A549 (cell line): ENCODE measurements at regions not wholly inside any gene's neighbourhood (a gene's known extent, or its start where the extent isn't known, plus 50 kb on each side); places are given as distances from the start of the nearest gene placed in this dataset.

Source experiments
- ATAC-seq, 2 experiments: fragments of 200-7000 bp in 1 of 2; fragments of >200 bp in 1 of 2; cut with Nextera tagmentation in 1 of 2; cut with Tn5 transposase in 1 of 2; 3 replicates each; pipeline versions ENCODE4 v1.8.0 to v1.9.1; 2018 to 2020; ENCODE audit warnings: mild to moderate bottlenecking in 1 of 2, moderate library complexity in 1 of 2
- CTCF ChIA-PET: fragments of 300-600 bp; sonication (Branson Sonifier 250); formaldehyde crosslinking; extraction: SDS; loops from one replicate; lab custom pipeline; 2021; ENCODE audit warnings: antibody characterized with exemption, inconsistent platforms; lab: Yijun Ruan, JAX
- POLR2A ChIA-PET: fragments of 350-600 bp; formaldehyde crosslinking; extraction: SDS; loops from one replicate; lab custom pipeline; 2021; ENCODE audit warnings: antibody characterized with exemption, inconsistent platforms; lab: Yijun Ruan, JAX
- DNase-seq, 2 experiments: peaks; one replicate each; pipeline versions ENCODE4 v3.0.0 to v3.0.0-alpha.2; 2011 to 2016; ENCODE audit warnings: low read depth in 1 of 2, low spot score in 1 of 2
- FAIRE-seq: peaks from 2 replicates; lab custom pipeline; 2011; peaks lifted over from hg19 to GRCh38; lab: Jason Lieb, UNC
- H3K27ac ChIP-seq, 2 experiments: fragments of >200 bp; sonication (Bioruptor Twin); formaldehyde crosslinking; 3 replicates each; pipeline ENCODE4 v1.5.1; 2016 to 2017
- H3K4me1 ChIP-seq: fragments of >200 bp; sonication (Bioruptor Twin); formaldehyde crosslinking; 3 replicates; pipeline ENCODE4 v1.6.1; 2016
- H3K4me2 ChIP-seq: fragments of >200 bp; sonication (Bioruptor Twin); formaldehyde crosslinking; 3 replicates; pipeline ENCODE4 v1.6.1; 2016
- H3K4me3 ChIP-seq: fragments of >200 bp; sonication (Bioruptor Twin); formaldehyde crosslinking; 3 replicates; pipeline ENCODE4 v1.5.1; 2016
- H3K9me3 ChIP-seq: fragments of >200 bp; sonication (Bioruptor Twin); formaldehyde crosslinking; 3 replicates; pipeline ENCODE4 v1.6.1; 2016
- CBX2 ChIP-seq: fragments of 200-600 bp; sonication (generic); IDR thresholded peaks from 2 replicates; pipeline ENCODE4 v1.6.1; 2016; ENCODE audit warnings: low read depth, mild to moderate bottlenecking, borderline replicate concordance
- CEBPB ChIP-seq, 2 experiments: fragments of >200 bp in 1 of 2; sonication (Bioruptor Twin) in 1 of 2; formaldehyde crosslinking in 1 of 2; IDR thresholded peaks; 2 replicates each; pipeline ENCODE4 v1.6.1; 2012 to 2016
- EHF ChIP-seq: fragments of 250-450 bp; sonication (Bioruptor Pico); IDR thresholded peaks from 2 replicates; pipeline ENCODE4 v1.5.0; 2020; ENCODE audit warnings: mild to moderate bottlenecking
- FOSL2 ChIP-seq, 2 experiments: fragments of 450-650 bp in 1 of 2; fragments of >200 bp in 1 of 2; sonication (Bioruptor Twin) in 1 of 2; formaldehyde crosslinking; IDR thresholded peaks; 2 replicates each; pipeline versions ENCODE4 v1.5.0 to v1.6.1; 2016 to 2020; ENCODE audit warnings: mild to moderate bottlenecking in 1 of 2, moderate library complexity in 1 of 2
- HES2 ChIP-seq: fragments of >200 bp; sonication (Bioruptor Twin); formaldehyde crosslinking; IDR thresholded peaks from 2 replicates; pipeline ENCODE4 v1.6.1; 2016
- HEYL ChIP-seq: fragments of 250-450 bp; sonication (Bioruptor Pico); IDR thresholded peaks from 2 replicates; pipeline ENCODE4 v1.8.0; 2021; ENCODE audit warnings: mild to moderate bottlenecking, moderate library complexity
- HMGXB4 ChIP-seq: fragments of 250-450 bp; sonication (Bioruptor Pico); IDR thresholded peaks from 2 replicates; pipeline ENCODE4 v1.5.0; 2021; ENCODE audit warnings: mild to moderate bottlenecking, moderate library complexity, borderline replicate concordance
- HOXB5 ChIP-seq: fragments of 250-450 bp; sonication (Bioruptor Pico); IDR thresholded peaks from 2 replicates; pipeline ENCODE4 v1.5.0; 2020; ENCODE audit warnings: mild to moderate bottlenecking, moderate library complexity
- JUNB ChIP-seq: fragments of >200 bp; sonication (Bioruptor Twin); formaldehyde crosslinking; IDR thresholded peaks from 2 replicates; pipeline ENCODE4 v1.6.1; 2016
- KDM1A ChIP-seq: fragments of 200-600 bp; sonication (generic); IDR thresholded peaks from 2 replicates; pipeline ENCODE4 v1.6.1; 2016; ENCODE audit warnings: low read depth, mild to moderate bottlenecking
- KDM5A ChIP-seq: fragments of 200-600 bp; sonication (generic); IDR thresholded peaks from 2 replicates; pipeline ENCODE4 v1.6.1; 2016; ENCODE audit warnings: antibody characterized with exemption, mild to moderate bottlenecking
- MAX ChIP-seq: IDR thresholded peaks from 2 replicates; pipeline ENCODE4 v1.6.1; 2012
- NFE2L2 ChIP-seq: fragments of 150-350 bp; conservative IDR thresholded peaks from 2 replicates; pipeline ENCODE4 v1.6.1; 2014; ENCODE audit warnings: low read length
- PHF8 ChIP-seq: fragments of 200-600 bp; sonication (generic); IDR thresholded peaks from 2 replicates; pipeline ENCODE4 v1.6.1; 2016; ENCODE audit warnings: low read depth, mild to moderate bottlenecking, antibody characterized with exemption, moderate library complexity, borderline replicate concordance
- RNF2 ChIP-seq: fragments of 200-600 bp; sonication (generic); IDR thresholded peaks from 2 replicates; pipeline ENCODE4 v1.6.1; 2016; ENCODE audit warnings: low read depth, mild to moderate bottlenecking, antibody characterized with exemption, moderate library complexity, borderline replicate concordance
- SMC3 ChIP-seq: fragments of >200 bp; sonication (Bioruptor Twin); formaldehyde crosslinking; IDR thresholded peaks from 3 replicates; pipeline ENCODE4 v1.6.1; 2018; ENCODE audit warnings: inconsistent platforms
- TFCP2L1 ChIP-seq: fragments of 250-450 bp; sonication (Bioruptor Pico); IDR thresholded peaks from 2 replicates; pipeline ENCODE4 v1.5.0; 2021; ENCODE audit warnings: mild to moderate bottlenecking
- TP53 ChIP-seq: fragments of 250-450 bp; sonication (Bioruptor Pico); IDR thresholded peaks from 2 replicates; pipeline ENCODE4 v1.5.0; 2021; ENCODE audit warnings: mild to moderate bottlenecking, moderate library complexity
- ZFP36 ChIP-seq: fragments of 450-650 bp; IDR thresholded peaks from 2 replicates; pipeline ENCODE4 v1.6.1; 2014; ENCODE audit warnings: borderline replicate concordance; ENCODE audit not compliant: partially characterized antibody
- ZSCAN20 ChIP-seq: fragments of 250-450 bp; sonication (Bioruptor Pico); IDR thresholded peaks from 2 replicates; pipeline ENCODE4 v1.8.0; 2022; ENCODE audit warnings: mild to moderate bottlenecking, moderate library complexity
- WGBS: methylation state at CpG from one replicate; pipeline ENCODE4 v1.1.6; 2017; ENCODE audit errors: missing lambda C conversion rate; 5-methylcytosine and 5-hydroxymethylcytosine counted together
- TF ChIP-seq, protein P1 (sequence below): IDR thresholded peaks from 2 replicates; pipeline ENCODE4 v1.6.1; 2012; ENCODE audit warnings: low read depth, borderline replicate concordance
- TF ChIP-seq, protein P2 (sequence below): fragments of >200 bp; sonication (Bioruptor Twin); formaldehyde crosslinking; IDR thresholded peaks from 3 replicates; pipeline ENCODE4 v1.5.1; 2016
- TF ChIP-seq, protein P3 (sequence below): fragments of 250-450 bp; sonication (Bioruptor Pico); IDR thresholded peaks from 2 replicates; pipeline ENCODE4 v1.5.0; 2020; ENCODE audit warnings: low read depth, mild to moderate bottlenecking, moderate library complexity

DNA sequence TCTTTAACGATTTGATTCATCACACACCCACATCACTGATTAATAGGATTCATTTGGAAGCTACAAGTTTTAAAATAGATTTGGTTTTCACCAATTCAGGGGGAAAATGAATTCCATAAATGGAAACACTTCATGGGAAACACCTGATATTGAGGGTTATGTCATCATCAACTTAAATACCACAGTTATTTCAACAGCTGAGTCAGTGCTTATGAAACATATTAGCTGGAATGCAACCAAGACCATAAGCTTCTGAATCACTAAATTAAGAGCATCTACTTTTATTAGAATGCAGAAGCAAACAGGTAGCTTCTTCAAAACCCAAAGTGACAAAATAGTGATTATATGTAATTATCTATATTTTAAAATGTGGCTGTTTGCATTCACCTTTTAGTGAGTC, 207.8 kb upstream of the DCAF8L1 start:
- DNase-seq: peak; percentile 2 to 26
- ChIA-PET CTCF (no interaction called here), POLR2A (no interaction called here)
- Histone ChIP-seq H3K4me3 (no peak overlapping the region), H3K4me1 (peaks cover 3% of the 10 kb centered on the region; the same call in 1 of the 3 replicates), H3K4me2 (no peak overlapping the region)
- 3% methylated on average over 1 of the region's 1 CpG for WGBS
- FAIRE-seq: peak; percentile 72
- TF ChIP-seq FOSL2 (IDR thresholded peaks at IDR 0.05): 0 out of 2 replicates have a peak, but pooled peaks have one; percentile 14
- TF ChIP-seq FOSL2 (CRISPR knock-in tag; IDR thresholded peaks at IDR 0.05): peak; percentile 50; the same call in 1 of the 2 replicates
- TF ChIP-seq, protein P1, sequence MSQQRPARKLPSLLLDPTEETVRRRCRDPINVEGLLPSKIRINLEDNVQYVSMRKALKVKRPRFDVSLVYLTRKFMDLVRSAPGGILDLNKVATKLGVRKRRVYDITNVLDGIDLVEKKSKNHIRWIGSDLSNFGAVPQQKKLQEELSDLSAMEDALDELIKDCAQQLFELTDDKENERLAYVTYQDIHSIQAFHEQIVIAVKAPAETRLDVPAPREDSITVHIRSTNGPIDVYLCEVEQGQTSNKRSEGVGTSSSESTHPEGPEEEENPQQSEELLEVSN: no peak
- no peak for TF ChIP-seq MAX
- no peak for TF ChIP-seq TP53
- 0 out of 4 replicates have a peak, but pooled peaks of 1 of the 2 experiments have one; percentile 4 for TF ChIP-seq CEBPB (IDR thresholded peaks at IDR 0.05)
- 0 out of 2 replicates have a peak, but pooled peaks have one; percentile 17 for TF ChIP-seq JUNB
- TF ChIP-seq HEYL (CRISPR knock-in tag): no peak
- no peak for TF ChIP-seq TFCP2L1 (CRISPR knock-in tag)
- TF ChIP-seq HMGXB4: no peak
- TF ChIP-seq, protein P2, sequence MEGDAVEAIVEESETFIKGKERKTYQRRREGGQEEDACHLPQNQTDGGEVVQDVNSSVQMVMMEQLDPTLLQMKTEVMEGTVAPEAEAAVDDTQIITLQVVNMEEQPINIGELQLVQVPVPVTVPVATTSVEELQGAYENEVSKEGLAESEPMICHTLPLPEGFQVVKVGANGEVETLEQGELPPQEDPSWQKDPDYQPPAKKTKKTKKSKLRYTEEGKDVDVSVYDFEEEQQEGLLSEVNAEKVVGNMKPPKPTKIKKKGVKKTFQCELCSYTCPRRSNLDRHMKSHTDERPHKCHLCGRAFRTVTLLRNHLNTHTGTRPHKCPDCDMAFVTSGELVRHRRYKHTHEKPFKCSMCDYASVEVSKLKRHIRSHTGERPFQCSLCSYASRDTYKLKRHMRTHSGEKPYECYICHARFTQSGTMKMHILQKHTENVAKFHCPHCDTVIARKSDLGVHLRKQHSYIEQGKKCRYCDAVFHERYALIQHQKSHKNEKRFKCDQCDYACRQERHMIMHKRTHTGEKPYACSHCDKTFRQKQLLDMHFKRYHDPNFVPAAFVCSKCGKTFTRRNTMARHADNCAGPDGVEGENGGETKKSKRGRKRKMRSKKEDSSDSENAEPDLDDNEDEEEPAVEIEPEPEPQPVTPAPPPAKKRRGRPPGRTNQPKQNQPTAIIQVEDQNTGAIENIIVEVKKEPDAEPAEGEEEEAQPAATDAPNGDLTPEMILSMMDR: no peak
- no peak for TF ChIP-seq HOXB5 (CRISPR knock-in tag)
- TF ChIP-seq, protein P3, sequence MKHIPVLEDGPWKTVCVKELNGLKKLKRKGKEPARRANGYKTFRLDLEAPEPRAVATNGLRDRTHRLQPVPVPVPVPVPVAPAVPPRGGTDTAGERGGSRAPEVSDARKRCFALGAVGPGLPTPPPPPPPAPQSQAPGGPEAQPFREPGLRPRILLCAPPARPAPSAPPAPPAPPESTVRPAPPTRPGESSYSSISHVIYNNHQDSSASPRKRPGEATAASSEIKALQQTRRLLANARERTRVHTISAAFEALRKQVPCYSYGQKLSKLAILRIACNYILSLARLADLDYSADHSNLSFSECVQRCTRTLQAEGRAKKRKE (CRISPR knock-in tag): no peak
- TF ChIP-seq ZFP36: no peak
- no peak for TF ChIP-seq KDM5A
- TF ChIP-seq, all 56 proteins: peak for 3
- no peak for ATAC-seq
- Histone ChIP-seq H3K27ac (no peak overlapping the region), H3K9me3 (no peaks in the 10 kb centered on the region)

DNA sequence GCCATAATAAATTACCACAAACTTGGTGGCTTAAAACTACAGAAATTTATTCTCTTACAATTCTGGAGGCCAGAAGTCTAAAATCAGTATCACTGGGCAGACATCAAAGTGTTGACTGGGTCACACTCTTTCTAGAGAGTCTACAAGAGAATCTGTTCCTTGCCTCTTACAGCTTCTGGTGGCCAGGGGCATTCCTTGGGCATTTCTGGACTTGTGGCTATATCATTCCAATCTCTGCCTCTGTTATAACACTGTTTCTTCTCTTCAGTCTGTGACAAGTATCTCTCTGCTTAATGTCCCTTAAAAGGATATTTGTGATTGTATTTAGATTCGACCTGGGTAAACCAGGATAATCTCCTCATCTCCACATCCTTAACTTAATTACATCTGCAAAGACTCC, 207.3 kb upstream of the DCAF8L1 start:
- WGBS: 0% methylated on average over 1 of the region's 1 CpG
- Histone ChIP-seq H3K4me3 (no peak overlapping the region), H3K27ac (no peak overlapping the region), H3K4me1 (peaks cover 3% of the 10 kb centered on the region; the same call in 1 of the 3 replicates), H3K4me2 (no peak overlapping the region), H3K9me3 (no peaks in the 10 kb centered on the region)
- TF ChIP-seq JUNB: no peak
- no peak for TF ChIP-seq HES2
- TF ChIP-seq, protein P3 (CRISPR knock-in tag): no peak
- TF ChIP-seq EHF: no peak
- no peak for TF ChIP-seq RNF2
- TF ChIP-seq CBX2: no peak
- TF ChIP-seq NFE2L2: no peak
- TF ChIP-seq KDM1A: no peak
- no peak for TF ChIP-seq ZSCAN20 (CRISPR knock-in tag)
- no peak for TF ChIP-seq SMC3
- no peak for TF ChIP-seq ZFP36
- no peak for TF ChIP-seq PHF8
- POLR2A ChIA-PET: no interaction called here
- no peak for DNase-seq
- CTCF ChIA-PET: no interaction called here
- no peak for FAIRE-seq
- ATAC-seq: no peak
